ENCODE measurements at regions not wholly inside any gene's neighbourhood (a gene's known extent, or its start where the extent isn't known, plus 50 kb on each side); places are given as distances from the start of the nearest gene placed in this dataset.
A peak's percentile ranks its signal among the peaks of the same experiment; 100 is the strongest.

DNA sequence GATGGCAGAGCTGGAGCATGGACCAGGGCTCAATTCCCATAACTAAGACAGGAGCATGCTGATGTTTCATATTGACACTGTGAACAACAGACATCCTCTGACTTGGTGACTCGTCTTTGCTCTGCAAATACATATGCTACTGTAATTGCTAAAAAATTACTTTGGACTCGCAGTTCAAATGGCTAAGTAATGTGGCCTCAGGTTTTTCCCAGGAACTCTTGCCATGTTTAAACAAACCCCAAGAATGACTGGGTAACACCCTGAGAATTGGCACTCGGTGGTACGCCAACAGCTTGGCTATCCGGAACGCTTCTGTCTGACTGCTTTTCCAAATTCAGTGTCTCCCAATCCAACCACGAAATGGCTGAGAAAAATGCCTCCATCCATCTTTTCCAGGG lies 456.7 kb upstream of the THBS1 start:
- Histone ChIP-seq H3K27me3 (ENCODE audit: control insufficient read depth in 1 of 2, insufficient read depth in 2 of 2, low read length in 2 of 2) (no peaks in the 10 kb centered on the region), H3K9me3 (ENCODE audit: low read length) (no peaks in the 10 kb centered on the region), H3K4me1 (ENCODE audit: insufficient read depth, low read length) (peaks cover 50% of the 10 kb centered on the region), H3K4me3 (replicated peaks in 1 of 3; ENCODE audit: insufficient read depth in 1 of 3, low read depth in 2 of 3, low read length in 3 of 3) (no peak overlapping the region), H3K79me2 (ENCODE audit: insufficient read depth, low read length) (no peaks in the 10 kb centered on the region), H3K36me3 (replicated peaks in 1 of 2; ENCODE audit: control insufficient read depth in 1 of 2, insufficient read depth in 2 of 2, low read length in 2 of 2) (no peaks in the 10 kb centered on the region), H3K9ac (ENCODE audit: insufficient read depth, low read depth, low read length) (no peak overlapping the region), H2AFZ (ENCODE audit: low read length) (no peak overlapping the region), H3K4me2 (ENCODE audit: low read depth, low read length) (no peak overlapping the region), H4K20me1 (ENCODE audit: insufficient read depth, low read length) (no peaks in the 10 kb centered on the region), H3K27ac (ENCODE audit: extremely low read length, insufficient read depth, low read length) (no peak overlapping the region)
- DNase-seq (ENCODE audit: low spot score) (peak; percentile 50), FAIRE-seq (no peak), ATAC-seq (no peak)
- ChIA-PET POLR2A (interaction anchor here (2.5 kb wide), 1 partner anchor 456 kb away, joined by 7 read pairs; the partner anchor contains the start of gene THBS1), CTCF (ENCODE audit: low intra/inter-chr PET ratio, low total read pairs) (no interaction called here)
- 67% methylated on average over 7 of the region's 7 CpGs for WGBS (ENCODE audit: low lambda C conversion rate)
- TF ChIP-seq ZNF17 (CRISPR knock-in tag; IDR thresholded peaks at IDR 0.05) (no peak), HNF4G (IDR thresholded peaks at IDR 0.05; ENCODE audit: borderline replicate concordance, low read depth, low read length) (no peak), HNF4G (CRISPR knock-in tag; IDR thresholded peaks at IDR 0.05; ENCODE audit: borderline replicate concordance, low read depth) (no peak), SNAI1 (CRISPR knock-in tag; IDR thresholded peaks at IDR 0.05; ENCODE audit: borderline replicate concordance) (no peak), FOSL2 (CRISPR knock-in tag; IDR thresholded peaks at IDR 0.05) (peak; percentile 74), FOXA1 (IDR thresholded peaks at IDR 0.05) (no peak), FOXA1 (CRISPR knock-in tag; IDR thresholded peaks at IDR 0.05) (peak; percentile 72), HNF4A (CRISPR knock-in tag; IDR thresholded peaks at IDR 0.05) (0 out of 2 replicates have a peak, but pooled peaks have one; percentile 12), FOXA3 (CRISPR knock-in tag; IDR thresholded peaks at IDR 0.05) (0 out of 2 replicates have a peak, but pooled peaks have one; percentile 30)
- TF ChIP-seq, protein P1, sequence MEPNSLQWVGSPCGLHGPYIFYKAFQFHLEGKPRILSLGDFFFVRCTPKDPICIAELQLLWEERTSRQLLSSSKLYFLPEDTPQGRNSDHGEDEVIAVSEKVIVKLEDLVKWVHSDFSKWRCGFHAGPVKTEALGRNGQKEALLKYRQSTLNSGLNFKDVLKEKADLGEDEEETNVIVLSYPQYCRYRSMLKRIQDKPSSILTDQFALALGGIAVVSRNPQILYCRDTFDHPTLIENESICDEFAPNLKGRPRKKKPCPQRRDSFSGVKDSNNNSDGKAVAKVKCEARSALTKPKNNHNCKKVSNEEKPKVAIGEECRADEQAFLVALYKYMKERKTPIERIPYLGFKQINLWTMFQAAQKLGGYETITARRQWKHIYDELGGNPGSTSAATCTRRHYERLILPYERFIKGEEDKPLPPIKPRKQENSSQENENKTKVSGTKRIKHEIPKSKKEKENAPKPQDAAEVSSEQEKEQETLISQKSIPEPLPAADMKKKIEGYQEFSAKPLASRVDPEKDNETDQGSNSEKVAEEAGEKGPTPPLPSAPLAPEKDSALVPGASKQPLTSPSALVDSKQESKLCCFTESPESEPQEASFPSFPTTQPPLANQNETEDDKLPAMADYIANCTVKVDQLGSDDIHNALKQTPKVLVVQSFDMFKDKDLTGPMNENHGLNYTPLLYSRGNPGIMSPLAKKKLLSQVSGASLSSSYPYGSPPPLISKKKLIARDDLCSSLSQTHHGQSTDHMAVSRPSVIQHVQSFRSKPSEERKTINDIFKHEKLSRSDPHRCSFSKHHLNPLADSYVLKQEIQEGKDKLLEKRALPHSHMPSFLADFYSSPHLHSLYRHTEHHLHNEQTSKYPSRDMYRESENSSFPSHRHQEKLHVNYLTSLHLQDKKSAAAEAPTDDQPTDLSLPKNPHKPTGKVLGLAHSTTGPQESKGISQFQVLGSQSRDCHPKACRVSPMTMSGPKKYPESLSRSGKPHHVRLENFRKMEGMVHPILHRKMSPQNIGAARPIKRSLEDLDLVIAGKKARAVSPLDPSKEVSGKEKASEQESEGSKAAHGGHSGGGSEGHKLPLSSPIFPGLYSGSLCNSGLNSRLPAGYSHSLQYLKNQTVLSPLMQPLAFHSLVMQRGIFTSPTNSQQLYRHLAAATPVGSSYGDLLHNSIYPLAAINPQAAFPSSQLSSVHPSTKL (CRISPR knock-in tag; IDR thresholded peaks at IDR 0.05): peak; percentile 39; the same call in 1 of the 2 replicates
- TF ChIP-seq, protein P2, sequence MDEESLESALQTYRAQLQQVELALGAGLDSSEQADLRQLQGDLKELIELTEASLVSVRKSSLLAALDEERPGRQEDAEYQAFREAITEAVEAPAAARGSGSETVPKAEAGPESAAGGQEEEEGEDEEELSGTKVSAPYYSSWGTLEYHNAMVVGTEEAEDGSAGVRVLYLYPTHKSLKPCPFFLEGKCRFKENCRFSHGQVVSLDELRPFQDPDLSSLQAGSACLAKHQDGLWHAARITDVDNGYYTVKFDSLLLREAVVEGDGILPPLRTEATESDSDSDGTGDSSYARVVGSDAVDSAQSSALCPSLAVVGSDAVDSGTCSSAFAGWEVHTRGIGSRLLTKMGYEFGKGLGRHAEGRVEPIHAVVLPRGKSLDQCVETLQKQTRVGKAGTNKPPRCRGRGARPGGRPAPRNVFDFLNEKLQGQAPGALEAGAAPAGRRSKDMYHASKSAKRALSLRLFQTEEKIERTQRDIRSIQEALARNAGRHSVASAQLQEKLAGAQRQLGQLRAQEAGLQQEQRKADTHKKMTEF (CRISPR knock-in tag; IDR thresholded peaks at IDR 0.05): no peak
- TF ChIP-seq, protein P3, sequence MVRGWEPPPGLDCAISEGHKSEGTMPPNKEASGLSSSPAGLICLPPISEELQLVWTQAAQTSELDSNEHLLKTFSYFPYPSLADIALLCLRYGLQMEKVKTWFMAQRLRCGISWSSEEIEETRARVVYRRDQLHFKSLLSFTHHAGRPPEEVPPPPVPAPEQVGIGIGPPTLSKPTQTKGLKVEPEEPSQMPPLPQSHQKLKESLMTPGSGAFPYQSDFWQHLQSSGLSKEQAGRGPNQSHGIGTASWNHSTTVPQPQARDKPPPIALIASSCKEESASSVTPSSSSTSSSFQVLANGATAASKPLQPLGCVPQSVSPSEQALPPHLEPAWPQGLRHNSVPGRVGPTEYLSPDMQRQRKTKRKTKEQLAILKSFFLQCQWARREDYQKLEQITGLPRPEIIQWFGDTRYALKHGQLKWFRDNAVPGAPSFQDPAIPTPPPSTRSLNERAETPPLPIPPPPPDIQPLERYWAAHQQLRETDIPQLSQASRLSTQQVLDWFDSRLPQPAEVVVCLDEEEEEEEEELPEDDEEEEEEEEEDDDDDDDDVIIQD (CRISPR knock-in tag; IDR thresholded peaks at IDR 0.05; ENCODE audit: low read depth): peak; percentile 48; the same call in 1 of the 2 replicates
- in situ Hi-C loops (cut with HindIII; ENCODE audit: extremely low pct_ligation_motif_present, low pct_unique_long_range_greater_than_20kb) (loop anchor here (10.0 kb wide), 2 partner anchors 151 to 461 kb away; partner anchors contain the start of gene THBS1), intact Hi-C loops (cut with micrococcal nuclease; ENCODE audit: unreplicated experiment) (loop anchor here (10.0 kb wide), 1 partner anchor 241 kb away; no protein-coding TSS in a partner anchor)
- BruUV-seq (replicated peaks): no TSS peak
